Stomach (tissue), 4 donors: ENCODE measurements at regions not wholly inside any gene's neighbourhood (a gene's known extent, or its start where the extent isn't known, plus 50 kb on each side); places are given as distances from the start of the nearest gene placed in this dataset.

ENCODE experiments used
- CTCF ChIP-seq, 7 experiments: fragments of 450-650 bp in 4 of 7; fragments of 200-600 bp in 3 of 7; sonication (generic) in 3 of 7; IDR thresholded peaks; one replicate each; pipeline ENCODE4 v1.5.1; 2016 to 2019; ENCODE audit warnings: antibody characterized with exemption in 7 of 7, control low read depth in 2 of 7, mild to moderate bottlenecking in 1 of 7
- POLR2AphosphoS5 ChIP-seq, 3 donors: sonication (generic); formaldehyde crosslinking; IDR thresholded peaks; one replicate each; pipeline ENCODE4 v1.6.1; 2016; ENCODE audit warnings: antibody characterized with exemption in 3 of 3

DNA sequence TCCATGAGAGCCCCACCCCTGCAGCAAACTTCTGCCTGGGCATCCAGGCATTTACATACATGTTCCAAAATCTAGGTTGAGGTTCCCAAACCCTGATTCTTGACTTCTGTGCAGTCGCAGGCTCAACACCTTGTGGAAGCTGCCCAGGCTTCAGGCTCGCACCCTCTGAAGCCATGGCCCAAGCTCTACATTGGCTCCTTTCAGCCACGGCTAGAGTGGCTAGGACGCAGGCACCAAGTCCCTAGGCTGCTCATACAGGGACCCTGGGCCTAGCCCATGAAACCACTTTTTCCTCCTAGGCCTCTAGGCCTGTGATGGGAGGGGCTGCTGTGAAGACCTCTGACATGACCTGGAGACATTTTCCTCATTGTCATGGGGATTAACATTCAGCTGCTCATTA lies 172.8 kb upstream of the SATB1 start:
- no peak for TF ChIP-seq CTCF (IDR thresholded peaks at IDR 0.05)
- no peak for TF ChIP-seq POLR2AphosphoS5 (IDR thresholded peaks at IDR 0.05)
